ENCODE measurements at regions not wholly inside any gene's neighbourhood (a gene's known extent, or its start where the extent isn't known, plus 50 kb on each side); places are given as distances from the start of the nearest gene placed in this dataset.

GRCh38 chr7:98474558-98474957 is 73.7 kb upstream of the BAIAP2L1 start:
- TF ChIP-seq POLR2A (IDR thresholded peaks at IDR 0.05) (no peak), CTCF (IDR thresholded peaks at IDR 0.05) (no peak)

Data from lower leg skin (tissue), 3 donors.